ENCODE measurements at regions not wholly inside any gene's neighbourhood (a gene's known extent, or its start where the extent isn't known, plus 50 kb on each side); places are given as distances from the start of the nearest gene placed in this dataset.
"Not testable (repeated sequence)": the region's sequence is repeated elsewhere in the genome, so short reads cannot be mapped to it uniquely, and the experiment has no call there.

GRCh38 chr4:66462890-66463289, 792.6 kb upstream of the EPHA5 start:
- TF ChIP-seq CTCF (IDR thresholded peaks at IDR 0.05; ENCODE audit: insufficient read depth, low read length); POLR2AphosphoS5 (IDR thresholded peaks at IDR 0.05; ENCODE audit: low read depth); REST (IDR thresholded peaks at IDR 0.05; ENCODE audit: insufficient replicate concordance, low read depth); GABPA (IDR thresholded peaks at IDR 0.05; ENCODE audit: low read depth); SPI1 (IDR thresholded peaks at IDR 0.05; ENCODE audit: borderline replicate concordance, low read depth): not testable (repeated sequence)

Measured in HL-60 (cell line).